HG03575 (cell line): ENCODE measurements at regions not wholly inside any gene's neighbourhood (a gene's known extent, or its start where the extent isn't known, plus 50 kb on each side); places are given as distances from the start of the nearest gene placed in this dataset.
"Not testable (repeated sequence)": the region's sequence is repeated elsewhere in the genome, so short reads cannot be mapped to it uniquely, and the experiment has no call there.

Experiments
- ATAC-seq: cut with Tn5 transposase; IDR thresholded peaks from one replicate; pipeline ENCODE4 v1.9.1; 2021; ENCODE audit not compliant: unreplicated experiment, insufficient number of reproducible peaks, low FRiP score; ENCODE audit errors: extremely low read depth

GRCh38 chr15:35691173-35691761 lies 145.3 kb upstream of the DPH6 start:
- ATAC-seq = no peak

DNA sequence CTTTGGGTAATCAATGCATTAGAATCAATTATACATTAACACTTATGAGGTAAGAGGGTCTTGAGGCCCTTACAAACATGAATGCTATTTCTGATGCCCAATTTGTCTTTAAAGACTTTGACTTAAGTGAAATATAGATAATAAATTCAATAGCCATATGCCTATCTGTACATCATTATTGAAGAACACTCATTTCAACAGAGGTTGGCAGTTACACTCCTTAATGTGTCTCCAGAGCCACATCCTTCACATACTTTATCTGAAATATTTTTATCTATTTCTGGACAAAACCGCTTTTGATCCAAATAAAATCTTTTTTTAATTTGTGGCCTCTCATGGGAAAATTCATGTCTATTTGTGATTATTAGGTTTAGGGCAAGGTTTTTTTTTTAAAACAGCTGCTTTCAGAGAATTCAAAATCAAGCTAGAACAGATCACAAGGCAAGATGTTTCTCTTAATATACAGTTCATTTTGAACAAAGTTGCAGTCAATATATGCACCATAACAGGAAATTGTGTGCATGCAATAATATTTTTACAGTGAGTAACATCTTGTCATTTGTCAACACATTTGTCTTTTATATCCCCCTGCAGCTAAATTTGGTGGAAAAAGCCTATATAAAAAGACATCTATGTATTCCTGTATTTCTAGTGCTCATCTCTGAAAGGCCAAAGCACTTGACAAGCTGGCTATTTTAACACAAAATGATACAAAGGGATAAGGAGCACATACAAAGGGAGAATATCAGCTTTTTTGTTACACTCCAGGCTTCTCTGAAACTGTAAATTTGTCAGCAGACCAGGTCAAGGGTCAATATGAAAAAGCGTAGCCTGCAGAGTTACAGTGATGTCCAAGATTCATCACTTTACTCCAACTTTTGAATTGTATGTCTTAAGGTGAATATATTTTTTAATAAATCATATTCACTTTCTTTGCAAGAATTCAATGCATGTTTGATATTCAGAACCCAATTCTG lies 146.2 kb upstream of the DPH6 start:
- no peak for ATAC-seq

DNA sequence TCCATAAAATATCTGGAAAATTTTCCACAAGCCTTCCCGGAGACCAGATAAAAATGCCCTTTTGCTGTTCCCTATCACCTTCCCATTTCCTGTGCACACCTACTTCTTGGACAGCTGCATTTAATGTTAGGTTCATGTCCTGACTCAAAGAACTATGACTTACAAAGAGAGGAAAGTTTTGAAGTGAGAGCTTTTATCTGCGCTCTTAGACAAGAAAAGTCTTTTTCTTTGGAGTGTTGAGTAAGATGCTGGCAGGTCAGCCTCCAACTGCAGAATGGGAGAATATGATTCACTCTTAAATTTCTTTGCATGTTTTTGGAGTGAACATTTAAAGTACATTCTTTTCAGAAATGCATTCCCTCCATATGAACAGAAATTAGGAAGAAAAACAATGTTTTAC lies 147.3 kb upstream of the DPH6 start:
- no peak for ATAC-seq

- no peak for ATAC-seq
Observed at GRCh38 chr15:35693886-35694285, 147.9 kb upstream of the DPH6 start.

- no peak for ATAC-seq
Observed at GRCh38 chr15:35695003-35695402, 149.0 kb upstream of the DPH6 start.

DNA sequence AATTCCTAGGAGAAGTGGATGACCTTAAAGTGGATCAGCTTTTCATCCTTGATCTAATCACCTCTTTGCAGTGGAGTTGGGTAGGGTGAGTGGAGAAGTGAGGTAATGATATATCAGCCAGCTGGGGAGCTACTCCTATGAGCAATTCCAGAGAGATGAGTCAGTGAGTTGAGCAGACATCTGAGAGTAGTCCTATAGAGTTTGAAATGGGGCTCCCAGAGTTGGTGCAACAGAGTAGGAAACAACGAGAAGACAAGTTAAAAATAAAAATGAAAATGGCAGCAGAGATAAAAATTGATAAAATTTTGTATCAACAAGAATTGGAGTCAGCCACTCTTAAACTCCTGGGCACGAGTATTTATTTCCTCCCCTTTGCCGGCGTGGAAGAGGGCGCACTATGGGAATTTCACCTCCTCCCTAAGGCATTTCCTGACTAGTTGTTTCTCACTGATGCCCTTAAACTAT lies 150.8 kb upstream of the DPH6 start:
- ATAC-seq = no peak

DNA sequence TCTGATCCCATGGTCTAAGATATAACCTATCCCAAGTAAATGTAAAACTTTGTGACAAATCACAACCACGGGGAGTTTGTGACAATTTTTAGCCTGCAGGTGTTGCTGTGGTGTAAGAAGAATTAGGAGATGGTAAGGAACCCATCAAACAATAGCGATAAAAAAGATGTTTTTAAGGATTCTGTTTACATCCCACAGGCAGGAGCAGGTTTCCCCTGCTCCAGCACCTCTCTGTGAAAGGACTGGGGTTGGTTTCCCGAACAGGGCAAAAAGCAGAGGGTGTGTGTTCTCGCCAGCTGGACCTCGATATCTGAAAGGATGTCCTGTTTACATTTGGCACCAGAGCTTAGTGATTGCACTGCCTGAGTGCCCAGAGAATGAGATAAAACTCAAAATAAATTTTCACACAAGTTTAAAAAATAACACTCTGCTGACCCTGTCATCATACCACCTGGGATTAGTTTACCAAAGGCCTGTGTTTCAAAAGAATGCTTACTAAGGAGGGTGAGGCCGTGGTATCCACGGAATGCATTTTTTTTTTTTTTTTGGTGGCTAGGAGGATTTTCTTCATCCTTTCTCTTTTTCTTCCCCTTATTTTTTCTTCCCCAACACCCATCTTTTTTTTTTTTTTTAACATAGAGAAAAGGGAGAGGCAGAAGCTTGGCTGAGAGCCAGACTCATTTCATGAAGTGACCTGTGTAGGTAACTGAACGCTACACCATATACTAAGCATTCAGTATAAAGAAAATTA lies 151.8 kb upstream of the DPH6 start:
- no peak for ATAC-seq

DNA sequence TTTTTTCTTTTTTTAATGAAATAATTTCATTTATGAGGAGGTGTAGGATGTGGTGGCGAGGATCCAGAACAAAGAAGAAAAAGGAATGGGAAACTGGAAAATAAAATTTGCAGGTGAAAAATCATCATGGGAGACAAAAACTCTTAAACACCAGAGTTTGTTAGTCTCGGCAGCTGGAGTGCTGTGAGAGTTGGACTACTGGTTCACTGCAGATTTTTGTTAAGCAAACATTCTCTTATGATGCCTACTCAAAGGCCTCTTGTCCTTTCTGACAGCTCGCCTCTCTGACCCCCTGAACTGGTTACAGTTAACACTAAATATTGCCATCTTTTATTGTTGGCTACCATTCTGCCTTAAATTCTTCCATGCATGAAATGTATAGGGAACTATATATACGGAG lies 152.4 kb upstream of the DPH6 start:
- no peak for ATAC-seq

- ATAC-seq = no peak
Observed at GRCh38 chr15:35698966-35699575, 153.1 kb upstream of the DPH6 start.

DNA sequence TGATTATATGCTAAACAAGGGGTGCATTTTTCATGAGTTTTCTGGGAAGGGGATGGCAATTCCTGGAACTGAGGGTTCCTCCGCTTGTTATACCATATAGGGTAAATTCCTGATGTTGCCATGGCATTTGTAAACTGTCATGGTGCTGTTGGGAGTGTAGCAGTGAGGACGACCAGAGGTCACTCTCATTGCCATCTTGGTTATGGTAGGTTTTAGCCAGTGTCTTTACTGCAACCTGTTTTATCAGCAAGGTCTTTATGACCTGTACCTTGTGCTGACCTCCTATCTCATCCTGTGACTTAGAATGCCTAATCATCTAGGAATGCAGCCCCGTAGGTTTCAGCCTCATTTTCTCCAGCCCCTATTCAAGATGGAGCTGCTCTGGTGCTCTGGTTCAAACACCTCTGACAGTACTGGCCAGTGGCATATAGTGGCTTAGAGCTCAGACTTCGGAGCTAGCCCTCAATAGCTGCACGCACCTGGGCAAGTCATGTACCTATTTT lies 154.2 kb upstream of the DPH6 start:
- ATAC-seq = not testable (repeated sequence)

DNA sequence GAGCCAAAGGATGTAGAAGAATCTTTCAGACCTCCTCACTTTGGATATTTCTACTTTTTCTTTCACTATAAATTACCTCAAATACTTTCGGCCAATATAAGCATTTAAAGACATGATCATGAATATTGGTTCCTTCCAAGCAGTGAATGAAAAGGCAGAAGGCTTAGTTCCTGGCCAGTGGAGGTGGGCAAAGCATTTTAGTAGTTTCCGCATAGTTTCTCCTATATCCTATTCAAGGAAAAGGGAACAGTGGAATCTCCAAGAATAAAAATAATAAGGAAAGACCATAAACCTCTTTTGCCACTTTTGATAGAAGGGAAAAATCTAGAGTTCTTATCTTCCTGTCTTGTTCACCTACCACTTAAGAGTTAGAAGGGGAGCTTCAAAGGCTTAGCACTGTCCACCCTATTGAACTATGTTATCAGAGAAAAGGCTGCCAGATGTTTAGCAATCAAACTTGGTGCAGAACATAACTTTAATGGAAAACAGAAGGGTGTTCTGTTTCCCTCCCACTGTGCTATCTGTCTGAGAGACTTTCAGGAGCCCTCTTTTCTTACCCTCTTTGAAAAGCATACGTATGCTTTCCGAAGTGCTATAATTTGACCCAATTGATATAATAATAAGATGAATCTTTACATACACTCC lies 155.6 kb upstream of the DPH6 start:
- no peak for ATAC-seq

- no peak for ATAC-seq
Observed at GRCh38 chr15:35702946-35703495, 157.1 kb upstream of the DPH6 start.

GRCh38 chr15:35705030-35705883 lies 159.3 kb upstream of the DPH6 start:
- ATAC-seq = no peak

- ATAC-seq = no peak
Observed at GRCh38 chr15:35705884-35706585, 160.1 kb upstream of the DPH6 start.

- ATAC-seq = no peak
Observed at GRCh38 chr15:35712956-35713355, 167.0 kb upstream of the DPH6 start.

GRCh38 chr15:35713733-35714132 lies 167.8 kb upstream of the DPH6 start:
- no peak for ATAC-seq

DNA sequence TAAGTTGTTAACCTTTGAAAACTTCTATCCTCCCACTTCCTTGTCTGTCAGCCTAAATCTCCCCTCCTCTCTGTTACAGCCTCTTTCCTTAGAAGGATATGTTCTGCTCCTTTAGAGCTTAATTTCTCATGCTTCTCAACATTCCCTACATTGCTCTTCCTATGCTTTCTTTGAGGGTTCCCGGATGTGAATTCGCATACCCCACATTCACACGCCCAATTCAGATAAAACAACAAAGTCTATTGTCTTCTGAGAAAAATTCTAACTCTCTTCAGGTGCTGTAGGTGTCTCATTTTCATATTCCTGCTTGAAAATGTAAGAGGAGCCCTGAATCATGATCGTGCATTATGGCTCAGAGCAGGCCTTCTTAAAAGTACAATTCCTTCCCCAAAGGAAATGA lies 171.8 kb upstream of the DPH6 start:
- ATAC-seq = no peak
